GM19452 (cell line): ENCODE measurements at regions not wholly inside any gene's neighbourhood (a gene's known extent, or its start where the extent isn't known, plus 50 kb on each side); places are given as distances from the start of the nearest gene placed in this dataset.

Source experiments
- ATAC-seq: cut with Tn5 transposase; IDR thresholded peaks from one replicate; pipeline ENCODE4 v1.9.1; 2021; ENCODE audit not compliant: unreplicated experiment

DNA sequence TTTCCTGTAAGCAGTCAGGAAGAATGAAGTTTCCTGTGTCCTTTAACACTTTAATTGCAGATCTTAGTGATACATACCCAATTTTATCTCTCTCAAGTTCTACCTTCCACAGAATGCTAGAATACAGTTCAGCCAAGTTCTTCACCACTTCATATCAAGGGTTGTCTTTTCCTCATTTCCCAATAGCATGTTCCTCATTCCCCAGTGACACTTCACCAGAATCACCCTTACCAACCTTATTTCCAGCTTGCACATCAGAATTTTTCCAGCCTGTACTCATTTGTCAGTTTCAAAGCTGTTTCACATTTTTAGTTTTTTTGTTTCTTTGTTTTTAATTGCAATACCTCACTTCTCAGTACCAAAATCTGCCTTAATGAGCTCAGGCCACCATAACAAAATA lies 126.1 kb downstream of the ESM1 start:
- ATAC-seq = no peak

DNA sequence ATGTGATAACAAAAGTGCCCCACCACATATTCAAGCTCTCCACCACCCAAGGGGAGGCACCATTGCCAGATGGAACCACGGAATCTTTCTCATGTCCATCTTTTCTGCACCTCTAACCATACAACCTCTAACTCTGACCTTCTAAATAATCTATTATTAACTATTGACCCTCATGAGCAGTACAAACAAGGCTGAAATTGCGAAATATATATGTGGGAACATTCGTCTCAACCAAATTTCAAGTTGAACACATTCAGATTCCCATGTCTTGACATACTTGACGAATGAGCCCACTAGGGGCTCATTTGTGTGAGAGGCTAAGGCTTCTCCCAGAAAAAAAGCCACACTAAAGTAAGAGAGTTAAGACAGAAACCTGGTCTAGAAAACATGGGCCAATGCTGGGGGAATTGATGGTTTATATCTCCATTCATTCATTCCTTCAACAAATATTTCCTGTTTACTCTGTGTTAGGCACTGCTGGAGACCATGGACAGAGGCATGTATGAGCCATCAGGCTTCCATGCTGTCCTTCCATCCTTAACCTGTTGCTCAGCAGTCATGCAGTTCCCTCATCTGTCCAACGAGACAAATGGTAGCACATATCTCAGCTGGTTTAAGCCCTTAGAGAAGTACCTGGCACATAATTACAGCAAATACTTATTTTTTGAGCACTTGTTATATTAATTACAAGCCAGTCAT lies 130.4 kb downstream of the ESM1 start:
- no peak for ATAC-seq

DNA sequence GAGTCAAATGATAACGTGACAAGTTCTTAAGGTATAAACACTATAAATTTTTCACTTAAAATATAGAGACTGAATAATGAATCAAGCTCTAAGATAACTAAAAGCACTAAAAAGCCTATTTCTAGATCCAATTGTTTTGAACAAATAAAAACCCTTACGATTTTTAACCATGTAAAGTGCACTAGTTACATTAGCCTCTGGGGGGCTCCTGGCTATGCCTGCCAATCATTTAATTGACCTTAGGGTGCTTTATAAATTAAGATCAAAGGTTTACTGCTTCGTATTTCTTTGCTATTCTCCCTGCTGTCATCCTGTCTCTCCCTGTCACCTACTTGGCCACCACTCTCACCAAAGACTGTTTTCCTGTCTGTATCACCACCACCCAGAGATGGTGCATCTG lies 133.4 kb downstream of the ESM1 start:
- no peak for ATAC-seq

DNA sequence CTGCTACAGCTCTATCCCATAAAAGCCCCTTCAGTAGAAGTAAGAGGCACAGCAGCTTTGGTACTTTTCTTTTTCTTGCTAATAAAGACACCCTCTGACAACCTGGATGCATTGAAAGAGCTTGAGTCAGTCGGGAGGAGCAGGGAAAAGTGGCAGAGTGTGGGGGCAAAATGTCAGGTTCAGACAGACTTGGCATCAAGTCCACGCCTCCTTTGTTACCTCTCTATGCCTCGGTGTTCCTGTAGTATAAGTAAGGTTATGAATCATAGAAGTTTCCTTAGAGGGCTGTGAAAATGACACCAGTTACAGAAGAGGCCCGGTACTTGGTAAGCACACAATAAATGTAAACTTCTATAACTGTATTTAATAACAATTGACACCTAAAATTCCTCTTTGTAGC lies 133.9 kb downstream of the ESM1 start:
- ATAC-seq = no peak

DNA sequence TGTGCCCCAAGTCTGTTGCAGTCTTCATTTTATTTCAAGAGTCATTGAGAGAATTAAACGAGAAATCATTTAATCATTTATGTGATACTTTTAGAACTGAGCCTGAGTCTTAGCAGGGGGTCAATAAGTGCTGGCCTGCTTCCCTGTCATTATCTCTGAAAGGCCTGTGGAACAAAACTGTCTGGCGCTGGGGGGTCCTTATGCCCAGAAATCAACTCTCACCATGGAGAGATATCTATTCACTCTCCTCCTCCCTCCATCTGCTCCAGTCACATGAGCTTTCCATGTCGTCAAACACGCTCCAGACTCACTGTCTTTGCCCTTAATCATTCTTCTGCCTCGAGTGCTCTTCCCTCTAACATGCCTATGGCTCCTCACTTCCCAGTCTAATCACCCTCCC lies 136.8 kb downstream of the ESM1 start:
- no peak for ATAC-seq

DNA sequence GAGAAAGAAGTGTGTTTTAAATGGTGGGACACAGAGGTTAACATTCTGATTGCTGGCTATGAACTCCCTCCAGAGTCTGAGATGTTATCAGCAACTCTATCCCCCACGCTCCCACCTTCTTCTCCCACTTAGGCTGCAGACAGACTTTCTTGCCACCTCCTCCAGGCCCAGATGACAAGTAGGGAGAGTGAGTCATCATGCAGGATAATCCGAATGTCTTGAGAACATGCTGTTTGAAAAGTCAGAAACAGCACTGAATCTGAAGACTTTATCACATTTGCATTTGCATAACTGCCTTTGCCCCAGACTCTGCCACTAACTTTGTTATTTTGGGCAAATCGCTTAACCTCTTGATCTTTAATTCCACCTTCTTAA lies 139.8 kb downstream of the ESM1 start:
- ATAC-seq = no peak

DNA sequence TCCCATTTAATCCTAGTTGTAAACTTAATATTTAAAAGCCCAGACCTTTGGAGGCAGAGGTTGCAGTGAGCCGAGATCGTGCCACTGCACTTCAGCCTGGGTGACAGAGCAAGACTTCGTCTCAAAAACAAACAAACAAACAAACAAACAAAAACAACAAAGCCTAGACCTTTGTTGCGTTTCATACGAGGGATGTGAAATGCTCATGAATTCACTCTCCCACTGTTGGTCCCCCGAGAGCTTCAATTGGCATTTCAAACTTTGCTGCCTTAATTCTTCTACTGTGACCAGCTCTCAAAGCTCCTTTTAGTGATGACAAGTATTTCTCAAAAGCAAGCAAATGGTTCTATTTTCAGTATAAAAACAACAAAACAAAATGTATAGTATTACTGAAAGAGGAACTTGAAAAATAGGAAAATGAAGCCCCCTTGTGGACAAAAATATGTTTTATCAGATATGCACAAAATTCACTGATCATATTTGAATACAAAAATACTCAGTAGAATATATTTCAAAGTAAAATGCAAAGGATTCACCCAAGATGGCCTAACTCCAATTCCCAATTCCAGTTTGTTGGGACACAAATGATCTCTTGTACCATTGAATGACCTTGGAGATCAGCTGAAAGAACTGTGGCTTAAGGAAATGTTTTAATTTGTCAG lies 140.4 kb downstream of the ESM1 start:
- ATAC-seq = no peak

DNA sequence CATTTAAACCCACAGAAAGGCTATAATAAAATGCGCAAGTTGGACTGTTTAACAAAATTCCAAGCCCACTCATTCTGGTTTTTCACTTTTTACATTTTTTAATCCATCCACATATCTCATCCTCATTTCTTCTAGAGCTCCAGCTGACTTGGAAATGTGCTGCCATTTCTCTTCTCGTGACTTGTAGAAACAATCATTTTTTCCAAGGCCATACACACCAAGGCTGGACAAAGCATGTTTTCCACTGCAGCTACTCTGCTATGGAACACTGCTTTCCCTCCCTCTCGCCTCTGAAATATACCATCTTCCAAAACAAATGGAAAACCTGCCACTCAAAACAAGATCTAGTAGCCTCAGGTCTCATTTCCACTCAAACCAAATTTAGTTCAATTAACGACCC lies 141.1 kb downstream of the ESM1 start:
- ATAC-seq = no peak

DNA sequence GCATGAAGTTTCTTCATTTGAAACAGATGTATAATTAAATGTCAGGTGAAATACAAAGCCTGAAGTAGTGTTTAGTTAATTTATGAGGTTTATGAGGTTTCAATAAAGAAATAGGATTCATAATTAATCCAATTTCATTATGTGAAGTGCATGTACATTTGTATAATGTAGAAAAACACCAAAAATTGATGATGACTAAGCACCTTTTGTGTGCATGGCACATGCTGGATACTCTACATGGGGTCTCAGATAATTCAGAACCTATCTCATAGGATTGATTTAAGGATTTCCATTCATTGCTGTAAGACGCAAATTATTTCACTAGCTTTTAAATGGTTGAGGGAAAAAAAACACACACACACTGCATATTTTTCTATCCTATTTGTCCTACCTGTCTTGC lies 143.9 kb downstream of the ESM1 start:
- ATAC-seq = no peak

DNA sequence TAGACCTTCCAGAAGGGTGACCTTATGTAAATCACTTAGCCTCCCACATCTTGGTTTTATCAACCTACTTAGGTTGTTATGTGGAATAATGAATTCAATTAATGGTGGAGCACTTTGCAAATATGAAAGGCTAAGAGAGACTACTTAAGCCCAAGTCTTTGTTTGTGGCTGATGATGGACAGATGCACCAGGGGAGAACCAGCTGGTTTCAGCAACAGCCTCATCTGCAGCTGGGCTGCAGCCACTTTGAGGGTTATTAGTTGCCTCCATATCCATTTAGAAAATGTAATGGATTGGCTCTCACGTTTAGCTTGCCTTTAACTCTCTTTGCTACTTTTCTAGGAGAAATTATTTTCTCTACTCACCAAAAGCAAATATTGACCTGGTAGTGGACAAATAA lies 146.6 kb downstream of the ESM1 start:
- ATAC-seq = no peak

DNA sequence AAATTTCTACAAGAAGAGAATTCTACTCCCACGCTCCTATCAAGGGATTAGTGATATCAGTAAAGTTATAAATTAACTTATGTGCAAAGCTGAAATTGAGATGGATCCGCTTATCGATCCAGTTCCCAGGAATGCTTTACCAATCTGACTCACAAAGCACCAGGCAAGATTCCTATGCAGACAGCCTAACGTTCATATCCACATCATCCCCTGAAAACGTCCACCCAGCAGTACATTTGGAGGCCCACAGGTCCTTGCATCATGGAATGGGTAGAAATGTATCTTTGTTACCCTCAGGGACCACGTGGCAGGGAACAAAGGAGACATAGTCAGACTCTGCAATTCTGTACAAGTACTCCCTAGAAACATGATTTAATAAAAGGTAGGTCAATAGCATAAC lies 147.4 kb downstream of the ESM1 start:
- no peak for ATAC-seq

DNA sequence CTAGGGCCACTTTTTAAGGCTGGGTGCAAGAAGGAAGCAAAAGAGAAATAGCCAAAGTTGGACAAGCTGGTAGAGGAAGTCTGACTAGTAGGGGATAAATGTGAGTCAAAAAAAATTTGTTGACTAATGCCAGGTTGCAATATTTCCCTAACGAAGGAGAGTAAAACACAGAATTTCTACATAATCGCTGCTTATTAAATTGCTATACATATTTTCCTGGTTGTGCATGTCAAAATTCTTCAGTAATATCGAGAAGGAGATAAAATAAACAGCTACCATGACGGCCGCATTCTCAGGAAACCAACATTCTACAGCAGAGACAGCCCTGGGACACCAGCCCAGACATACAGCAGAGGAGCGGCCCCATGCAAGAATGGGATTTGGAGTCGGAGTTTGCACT lies 148.3 kb downstream of the ESM1 start:
- no peak for ATAC-seq

DNA sequence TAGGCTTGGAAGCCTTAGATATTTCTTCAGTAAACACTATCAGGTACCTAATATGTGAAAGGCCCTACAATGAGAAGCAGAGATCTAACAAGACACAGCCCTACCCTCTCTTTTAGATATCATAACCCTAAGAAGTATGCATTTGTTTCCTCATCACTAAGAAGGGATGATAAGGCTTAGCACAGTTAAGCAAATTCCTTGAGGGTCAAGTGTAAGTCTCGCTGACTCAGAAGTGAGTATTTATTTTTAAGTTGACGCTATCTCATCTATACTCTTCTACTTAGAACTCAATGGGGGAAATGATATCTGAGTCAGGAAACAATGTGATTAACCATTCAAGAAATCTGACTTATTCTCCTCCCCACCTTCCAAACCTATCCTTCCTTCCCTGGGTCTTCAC lies 149.7 kb downstream of the ESM1 start:
- ATAC-seq = no peak

DNA sequence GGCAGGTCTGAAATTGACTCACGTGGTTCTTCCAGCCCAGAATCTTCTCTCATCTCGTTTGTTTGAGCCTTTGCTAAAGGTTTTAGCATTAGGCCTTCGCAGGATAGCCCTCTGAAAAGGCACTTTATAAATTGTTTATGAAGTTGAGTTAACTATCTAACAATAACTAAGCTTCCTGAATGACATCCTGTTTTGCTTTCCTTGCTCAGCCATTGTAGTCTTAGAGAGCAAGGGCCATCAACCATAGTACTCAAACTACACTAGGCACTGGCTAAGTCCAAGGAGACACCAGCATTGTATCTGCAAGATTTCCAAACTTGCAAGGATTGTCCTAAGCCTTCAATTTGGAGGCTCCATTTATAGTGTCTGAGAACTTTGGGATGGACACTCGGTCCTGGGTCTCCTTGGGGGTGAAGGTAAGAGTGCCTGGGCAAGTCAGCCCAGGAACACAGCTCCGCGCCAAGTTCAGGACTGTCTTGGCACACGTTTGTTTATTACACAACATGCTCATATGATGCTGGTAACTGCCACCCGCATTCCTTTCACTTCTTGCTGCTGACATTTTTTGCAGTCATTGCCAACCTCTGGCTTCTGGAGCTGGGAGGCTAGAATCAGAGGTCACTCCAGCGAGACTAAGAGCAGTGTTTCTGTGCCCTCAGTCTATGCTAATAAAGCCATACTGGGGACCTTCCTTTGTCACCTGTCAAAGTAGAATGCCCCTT lies 151.1 kb downstream of the ESM1 start:
- no peak for ATAC-seq

DNA sequence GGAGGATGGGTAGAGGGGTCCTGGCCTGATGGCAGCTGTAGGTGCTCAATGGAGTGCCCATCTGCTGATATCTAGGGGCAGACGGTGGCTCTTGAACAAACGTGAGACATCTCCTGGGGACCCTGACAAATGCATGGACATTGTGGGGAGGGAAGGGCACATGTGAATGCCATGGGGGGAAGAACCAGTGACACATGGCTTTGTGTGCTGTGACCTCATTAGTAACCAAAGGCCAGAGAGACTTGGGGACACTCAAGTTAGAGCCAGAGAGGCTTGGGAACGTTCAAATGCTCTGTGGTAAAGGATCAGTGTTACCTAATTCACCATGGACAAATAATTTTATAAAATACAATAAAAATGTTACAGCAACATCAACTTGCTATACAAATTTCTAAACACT lies 151.8 kb downstream of the ESM1 start:
- no peak for ATAC-seq

DNA sequence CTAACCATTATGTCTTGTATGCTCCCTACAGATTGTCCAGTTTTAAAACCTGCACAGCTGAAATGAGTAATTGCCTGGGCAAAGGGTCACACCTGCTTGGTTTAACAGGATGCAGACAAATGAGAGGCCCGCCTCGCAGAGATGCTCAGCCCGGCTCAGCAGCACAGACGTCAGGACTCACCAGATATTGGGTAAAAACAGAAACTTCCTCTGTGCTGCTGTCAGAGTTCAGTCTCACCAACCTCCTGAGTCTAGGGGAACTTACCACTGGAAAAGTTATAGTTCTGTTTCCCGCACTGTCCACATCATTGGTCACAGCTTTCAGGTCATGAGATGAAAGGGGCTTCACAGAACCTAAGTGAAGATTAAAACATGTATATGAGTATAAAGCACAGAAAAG lies 152.5 kb downstream of the ESM1 start:
- ATAC-seq = no peak

DNA sequence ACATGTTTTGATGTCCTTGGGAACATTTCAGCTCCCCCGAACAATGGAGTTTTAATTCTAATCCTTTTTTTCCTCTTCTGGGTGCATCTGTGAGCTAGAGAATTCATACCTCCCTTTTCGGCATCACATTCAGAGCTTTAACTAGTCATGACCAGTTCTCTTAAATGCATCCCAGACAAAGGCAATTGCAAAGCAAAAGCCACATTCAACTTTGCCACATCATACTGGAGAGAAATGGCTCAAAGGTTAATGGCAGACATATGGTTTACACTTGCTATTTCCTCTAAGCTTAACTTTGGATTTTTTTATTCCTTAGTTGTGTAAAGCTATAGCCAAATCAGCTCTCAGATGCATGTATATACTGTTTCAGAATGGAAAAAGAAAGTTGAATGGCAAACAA lies 153.3 kb downstream of the ESM1 start:
- no peak for ATAC-seq

DNA sequence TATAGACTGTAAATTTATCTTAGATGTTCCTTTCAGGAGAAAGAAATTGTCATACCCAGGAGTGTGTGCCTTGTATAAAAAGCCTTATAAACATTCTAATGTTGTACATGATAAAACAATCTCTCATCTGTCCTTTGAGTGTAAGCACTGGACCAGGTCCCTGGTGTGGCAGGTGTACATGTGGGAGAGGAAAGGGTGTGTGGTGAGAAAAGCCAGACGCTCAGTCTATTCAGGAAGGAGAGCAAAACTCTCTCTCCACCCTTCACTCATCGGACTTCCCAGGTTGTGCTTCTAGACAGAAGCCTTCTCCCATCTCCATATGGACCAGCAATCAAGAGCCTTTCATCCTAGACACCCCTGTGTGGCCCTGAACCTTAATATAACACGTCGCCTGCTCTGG lies 154.2 kb downstream of the ESM1 start:
- no peak for ATAC-seq

DNA sequence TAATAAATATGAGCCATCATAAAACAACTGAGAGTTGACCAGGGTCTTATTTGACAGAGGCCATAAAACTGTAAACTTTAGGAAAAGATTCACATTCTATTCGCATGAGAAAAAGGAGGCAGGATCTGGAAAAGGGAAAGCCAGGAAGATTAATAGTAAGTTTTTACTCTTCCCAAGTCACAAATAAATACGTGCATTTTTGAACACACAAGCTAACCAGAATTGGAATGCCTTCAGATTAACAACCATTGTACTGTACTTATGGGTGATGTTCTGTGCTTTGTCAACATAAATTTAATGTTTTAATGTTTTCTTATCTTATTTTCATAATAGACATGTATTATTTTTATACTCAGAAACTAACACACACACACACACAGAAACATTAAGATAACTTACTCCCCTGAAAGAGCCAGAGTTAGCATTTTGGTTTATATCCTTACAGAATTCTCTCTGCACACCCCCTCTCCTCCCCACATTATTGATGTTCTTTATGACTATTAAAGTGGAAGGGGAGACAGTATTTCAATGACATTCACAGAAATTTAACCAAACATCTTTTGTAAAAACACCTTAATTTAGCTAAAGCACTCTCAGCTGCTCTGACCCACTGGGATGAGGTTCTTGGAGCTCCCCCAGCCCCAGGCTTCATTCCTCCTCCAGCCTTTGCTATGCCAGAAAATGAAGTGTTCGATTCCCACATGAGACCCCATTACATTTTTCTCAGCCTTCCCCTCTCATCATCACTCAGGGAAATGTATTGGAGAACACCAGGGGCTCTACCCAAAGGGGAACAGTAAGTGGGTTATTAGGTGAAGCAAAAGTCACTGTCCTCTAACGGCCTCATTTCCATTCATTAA lies 155.5 kb downstream of the ESM1 start:
- no peak for ATAC-seq

DNA sequence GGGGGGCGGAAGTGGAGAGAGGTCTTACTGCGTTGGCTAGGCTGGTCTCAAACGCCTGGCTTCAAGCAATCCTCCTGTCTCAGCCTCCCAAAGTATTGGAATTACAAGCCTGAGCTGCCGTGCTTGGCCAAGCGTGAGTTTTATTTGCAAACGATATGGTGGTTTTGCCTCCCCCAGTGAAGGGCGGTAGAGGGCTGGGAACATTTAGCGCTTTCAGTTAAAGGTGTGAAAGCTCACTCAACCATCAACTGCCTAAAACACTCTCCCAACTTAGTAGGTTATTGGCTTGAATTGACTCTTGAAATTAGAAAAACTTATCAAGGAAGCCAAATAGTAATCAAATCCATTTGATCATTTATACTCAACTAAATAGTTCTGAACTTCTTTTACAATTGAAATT lies 156.3 kb downstream of the ESM1 start:
- no peak for ATAC-seq

DNA sequence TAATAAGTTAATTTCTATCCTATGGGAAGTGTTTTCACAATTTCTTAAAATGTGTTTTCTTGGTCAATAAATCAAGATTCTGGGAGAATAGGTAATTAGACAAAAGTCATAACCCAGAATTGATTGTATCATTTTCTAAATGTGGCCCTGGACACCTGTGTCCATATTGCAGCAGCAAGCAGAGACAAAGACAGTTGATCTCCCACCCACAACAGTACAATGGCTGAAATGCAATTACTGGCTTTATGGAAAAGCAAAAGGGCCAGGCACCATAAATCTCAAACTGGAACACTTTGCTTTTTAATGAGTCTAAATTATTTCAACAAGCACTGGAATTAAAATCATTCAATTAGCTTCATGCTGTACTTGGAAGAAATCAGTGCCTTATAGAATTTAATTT lies 157.2 kb downstream of the ESM1 start:
- no peak for ATAC-seq

DNA sequence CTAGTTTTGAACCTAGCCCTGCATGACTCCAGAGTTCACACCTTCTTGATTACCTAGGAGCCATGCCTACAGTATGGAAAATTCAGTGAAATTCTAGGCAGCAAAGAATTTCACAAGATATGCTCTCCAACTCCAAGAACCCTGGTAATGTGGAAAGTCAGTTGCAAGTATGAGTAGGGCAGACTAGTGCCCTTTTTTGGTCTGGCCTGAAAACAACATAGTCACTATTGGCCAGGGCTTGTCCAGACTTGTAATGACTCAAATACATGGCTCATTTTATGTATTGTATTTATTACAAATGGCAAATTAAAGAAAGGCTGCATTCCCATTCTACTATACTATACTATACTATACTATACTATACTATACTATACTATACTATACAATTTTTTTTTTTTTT lies 160.4 kb downstream of the ESM1 start:
- ATAC-seq = no peak
